HG02610 (cell line): ENCODE measurements at regions not wholly inside any gene's neighbourhood (a gene's known extent, or its start where the extent isn't known, plus 50 kb on each side); places are given as distances from the start of the nearest gene placed in this dataset.
A peak's percentile ranks its signal among the peaks of the same experiment; 100 is the strongest.
"Not testable (repeated sequence)": the region's sequence is repeated elsewhere in the genome, so short reads cannot be mapped to it uniquely, and the experiment has no call there.

ENCODE experiments used
- ATAC-seq: cut with Tn5 transposase; IDR thresholded peaks from one replicate; pipeline ENCODE4 v1.9.1; 2021; ENCODE audit warnings: mild to moderate bottlenecking, moderate library complexity; ENCODE audit not compliant: unreplicated experiment

DNA sequence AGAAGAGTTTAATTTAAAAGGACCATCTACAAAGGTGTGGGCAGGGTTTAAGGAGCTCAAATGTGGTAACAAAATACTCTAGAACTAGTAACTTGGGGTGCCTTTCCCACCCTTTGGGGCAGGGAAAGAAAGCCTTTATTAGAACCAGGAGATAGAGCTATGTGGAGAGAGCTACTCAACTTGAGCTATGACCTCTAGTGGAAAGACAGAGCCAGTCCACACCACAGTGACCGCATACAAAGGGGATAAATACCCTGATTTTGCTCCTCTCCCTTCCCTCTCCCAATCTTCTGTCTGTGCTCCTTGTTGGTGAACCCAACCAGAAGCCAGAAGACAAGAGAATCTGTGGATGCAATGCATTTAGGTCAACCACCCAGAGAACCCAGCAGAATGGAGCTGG is 54.4 kb upstream of the JAK1 start:
- ATAC-seq, result no peak

DNA sequence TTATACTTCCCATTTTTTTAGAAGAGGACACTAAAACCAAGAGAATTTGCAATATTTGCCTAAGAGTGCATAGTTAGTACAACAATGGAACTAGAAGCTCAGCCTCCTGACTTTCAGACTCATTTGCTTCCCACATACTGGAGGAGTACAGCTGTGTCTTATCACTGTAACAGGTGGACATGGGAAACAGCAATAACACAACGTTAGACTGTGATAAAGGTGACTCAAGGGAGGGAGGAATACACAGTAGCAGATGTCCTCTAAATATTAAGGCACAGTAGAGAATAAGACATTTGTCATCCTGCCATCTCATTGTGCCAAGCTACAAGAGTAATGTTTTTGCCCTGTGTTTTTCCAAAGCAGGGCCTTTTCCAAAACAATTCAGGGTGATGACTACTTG is 55.4 kb upstream of the JAK1 start:
- ATAC-seq, result no peak

DNA sequence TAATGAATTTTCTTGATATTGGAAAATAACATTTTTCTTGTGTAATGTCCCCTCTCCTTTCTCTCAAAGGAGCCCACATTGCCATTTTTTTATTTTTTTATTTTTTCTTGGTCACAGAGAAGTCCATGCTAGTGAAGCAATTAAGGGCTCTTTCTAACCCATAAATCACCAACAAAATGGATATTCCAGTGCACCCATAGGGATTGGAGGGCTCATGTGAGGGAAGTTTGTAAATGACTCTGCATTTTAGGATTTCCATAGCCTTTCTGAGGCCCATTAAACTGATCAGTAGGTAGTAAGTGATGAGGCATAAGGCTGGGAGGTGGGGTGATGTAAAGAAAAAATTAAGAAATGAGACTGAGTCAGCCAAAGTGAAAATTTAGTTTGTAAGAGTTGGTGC is 55.9 kb upstream of the JAK1 start:
- ATAC-seq, result no peak

DNA sequence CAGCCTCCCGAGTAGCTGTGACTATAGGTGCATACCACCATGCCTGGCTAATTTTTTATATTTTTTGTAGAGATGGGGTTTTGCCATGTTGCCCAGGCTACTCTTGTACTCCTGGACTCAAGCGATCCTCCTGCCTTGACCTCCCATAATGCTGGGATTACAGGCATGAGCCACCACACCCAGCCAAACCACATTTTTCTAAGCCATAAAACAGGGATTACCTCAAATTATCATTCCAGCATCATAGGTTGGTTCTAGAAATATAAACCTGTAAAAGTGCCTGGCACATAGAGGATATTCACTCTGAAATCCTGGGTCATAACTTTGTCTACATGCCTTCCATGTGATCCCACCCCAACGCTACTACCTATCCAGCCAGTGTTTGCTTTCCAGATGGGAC is 59.4 kb upstream of the JAK1 start:
- no peak for ATAC-seq

DNA sequence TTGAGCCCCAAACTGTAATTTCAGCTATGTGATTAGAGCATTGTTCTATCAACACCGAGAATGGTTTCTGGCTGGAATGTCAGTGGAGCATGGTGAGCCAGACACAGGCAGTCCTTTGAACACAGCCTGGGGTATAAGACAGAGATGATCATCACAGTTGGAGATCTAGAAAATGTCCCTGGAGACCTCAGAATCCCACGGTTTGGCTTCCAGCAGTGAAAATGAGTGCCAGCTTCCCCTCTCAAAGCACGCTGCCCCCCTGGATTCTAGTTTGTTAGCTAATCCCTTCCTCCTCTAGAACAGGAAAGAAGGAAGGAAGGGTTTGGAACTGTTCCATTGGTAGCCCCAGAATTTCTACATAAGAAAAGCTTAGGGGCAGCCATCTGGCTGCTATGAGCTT is 59.9 kb upstream of the JAK1 start:
- ATAC-seq, result no peak

DNA sequence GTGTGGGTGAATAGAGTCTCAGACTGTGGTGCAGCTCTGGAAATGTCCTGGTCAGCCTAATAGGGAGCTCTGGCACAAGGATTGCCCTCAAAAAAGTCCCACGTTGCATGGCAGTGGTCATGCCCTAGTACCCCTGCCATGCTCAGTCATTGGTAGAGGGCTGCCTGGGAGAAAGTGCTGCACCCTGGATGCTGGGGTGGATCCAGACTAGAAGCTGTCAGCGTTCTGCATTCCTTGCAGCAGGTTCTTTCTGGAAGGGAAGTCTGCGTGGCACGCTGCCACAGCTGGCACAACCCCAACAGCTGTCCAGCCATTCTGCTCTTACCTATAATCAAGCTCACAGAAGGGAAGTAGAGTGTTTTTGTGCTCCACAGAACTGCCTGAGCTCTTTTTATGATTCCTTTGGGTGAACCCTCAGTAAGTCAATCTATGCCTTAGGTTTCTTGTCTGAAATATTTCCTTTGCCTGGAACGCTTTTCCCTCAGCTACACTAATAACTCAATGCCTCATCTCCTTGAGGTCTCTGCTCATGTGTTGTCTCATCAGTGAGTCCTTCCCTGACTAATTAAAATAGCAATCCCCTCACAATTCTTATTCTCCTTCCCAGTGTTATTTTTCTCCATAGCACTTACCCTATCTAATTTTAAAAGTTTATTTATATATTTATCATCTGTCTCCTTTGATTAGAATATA is 61.5 kb upstream of the JAK1 start:
- ATAC-seq, result no peak

DNA sequence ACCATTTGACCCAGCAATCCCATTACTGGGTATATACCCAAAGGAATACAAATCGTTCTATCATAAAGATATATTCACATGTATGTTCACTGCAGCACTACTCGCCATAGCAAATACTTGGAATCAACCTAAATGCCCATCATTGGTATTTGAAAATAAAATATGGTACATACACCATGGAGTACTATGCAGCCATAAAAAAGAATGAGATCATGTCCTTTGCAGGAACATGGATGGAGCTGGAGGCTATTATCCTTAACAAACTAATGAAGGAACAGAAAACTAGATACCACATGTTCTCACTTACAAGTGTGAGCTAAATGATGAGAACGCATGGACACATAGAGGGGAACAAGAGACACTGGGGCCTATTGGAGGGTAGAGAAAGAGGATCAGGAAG is 63.1 kb upstream of the JAK1 start:
- not testable (repeated sequence) for ATAC-seq

DNA sequence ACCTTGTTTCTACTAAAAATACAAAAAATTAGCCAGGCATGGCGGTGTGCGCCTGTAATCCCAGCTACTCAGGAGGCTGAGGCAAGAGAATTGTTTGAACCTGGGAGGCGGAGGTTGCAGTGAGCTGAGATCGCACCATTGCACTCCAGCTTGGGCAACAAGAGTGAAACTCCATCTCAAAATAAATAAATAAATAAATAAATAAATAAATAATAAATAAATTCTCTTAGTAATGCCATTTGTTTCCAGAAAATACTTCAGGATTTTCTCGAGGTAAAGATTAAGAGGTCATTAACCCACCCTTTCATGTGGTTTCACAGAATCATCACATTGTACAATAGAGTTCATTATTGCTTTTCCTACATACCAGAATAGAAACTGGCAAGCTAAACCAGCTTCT is 68.5 kb upstream of the JAK1 start:
- not testable (repeated sequence) for ATAC-seq

DNA sequence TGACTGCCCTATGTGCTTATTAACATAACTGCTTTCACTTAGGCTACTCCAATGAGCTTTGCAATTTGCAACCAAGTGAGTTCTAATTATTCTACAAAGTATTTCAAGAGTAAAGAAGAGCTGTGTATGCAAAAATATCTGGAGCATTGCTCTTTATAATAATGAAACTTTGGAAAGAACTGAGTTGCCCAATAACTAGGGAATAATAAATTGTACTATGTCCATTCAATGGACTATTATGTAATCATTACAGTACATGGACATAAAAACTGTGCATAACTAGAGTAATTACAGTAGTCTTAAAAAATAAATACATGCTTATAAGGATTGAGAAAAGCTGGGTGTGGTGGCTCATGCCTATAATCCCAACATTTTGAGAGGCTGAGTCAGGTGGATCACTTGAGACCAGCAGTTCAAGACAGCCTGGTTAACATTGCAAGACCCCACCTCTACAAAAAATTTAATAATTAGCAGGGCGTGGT is 70.3 kb upstream of the JAK1 start:
- no peak for ATAC-seq

DNA sequence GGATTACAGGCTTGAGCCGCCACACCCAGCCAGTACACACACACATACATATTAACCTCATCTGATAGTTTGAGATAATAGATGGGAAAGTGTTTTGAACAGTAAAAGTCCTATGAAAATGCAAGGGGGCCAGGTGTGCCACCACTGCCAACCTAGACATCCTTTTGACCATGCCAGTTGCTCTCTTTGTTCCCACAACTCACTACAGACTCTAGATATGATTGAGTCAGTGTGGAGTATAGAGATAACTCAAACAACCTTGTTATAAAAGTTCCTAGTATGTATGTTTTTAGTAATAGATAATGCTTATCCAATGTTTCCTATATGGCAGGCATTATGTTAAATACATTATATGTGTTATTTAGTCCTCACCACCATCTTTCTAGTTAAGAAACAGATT is 72.7 kb upstream of the JAK1 start:
- no peak for ATAC-seq

DNA sequence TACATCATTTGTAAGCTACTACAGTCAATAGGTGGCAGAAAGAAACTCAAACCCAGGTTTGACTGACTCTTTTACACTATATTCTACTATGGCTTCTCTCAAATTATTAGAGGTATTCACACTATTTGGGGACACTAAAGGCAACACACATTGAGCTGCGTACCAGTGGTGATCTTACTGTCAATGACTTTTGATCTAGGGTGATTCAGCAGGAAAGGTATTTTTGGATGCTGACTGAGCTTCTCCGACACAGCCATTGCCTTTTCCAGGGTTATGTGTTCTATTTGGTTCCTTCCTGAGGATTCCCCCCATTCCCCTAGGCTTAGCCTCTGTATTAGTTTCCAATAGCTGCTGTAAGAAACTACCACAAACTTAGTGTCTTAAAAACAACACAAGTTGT is 73.2 kb upstream of the JAK1 start:
- no peak for ATAC-seq

DNA sequence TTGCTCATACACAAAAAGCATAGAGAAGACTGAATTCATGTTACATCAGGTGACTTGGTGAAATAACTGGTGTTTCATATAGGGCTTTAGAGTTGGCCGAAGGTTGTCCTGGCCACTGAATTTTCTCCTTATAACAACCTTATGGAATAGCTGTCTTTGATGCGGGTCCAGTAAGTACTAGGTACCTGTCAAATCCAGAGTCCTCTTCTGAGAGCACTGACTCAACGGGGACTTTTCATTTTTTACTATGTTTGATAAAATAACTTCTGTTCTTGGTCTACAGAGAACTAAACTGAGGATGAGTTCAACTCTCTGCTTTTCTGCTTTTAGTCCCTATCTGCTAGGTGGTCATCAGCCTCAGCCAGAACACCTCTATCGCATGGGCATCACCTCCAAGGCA is 76.1 kb upstream of the JAK1 start:
- peak; percentile 36 for ATAC-seq

DNA sequence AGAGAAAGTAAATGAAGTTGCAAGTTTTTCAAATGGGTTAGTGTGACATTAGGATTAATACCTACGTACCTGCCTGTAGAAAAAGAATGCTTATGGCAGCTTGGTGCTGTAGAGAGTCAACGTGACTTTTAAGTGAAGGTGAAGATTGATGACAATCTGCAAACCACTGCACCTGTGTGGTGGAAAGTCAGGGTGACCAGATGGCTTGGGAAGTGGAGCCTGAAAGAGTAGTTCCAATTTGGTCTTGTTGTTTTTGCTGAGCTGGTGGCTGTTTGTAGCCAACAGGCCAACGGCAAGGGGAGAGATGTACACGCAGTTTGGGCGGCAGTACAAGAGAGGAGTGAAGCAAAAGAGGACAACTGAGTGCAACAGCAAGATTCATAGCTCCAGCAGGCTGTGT is 78.1 kb upstream of the JAK1 start:
- ATAC-seq, result no peak

DNA sequence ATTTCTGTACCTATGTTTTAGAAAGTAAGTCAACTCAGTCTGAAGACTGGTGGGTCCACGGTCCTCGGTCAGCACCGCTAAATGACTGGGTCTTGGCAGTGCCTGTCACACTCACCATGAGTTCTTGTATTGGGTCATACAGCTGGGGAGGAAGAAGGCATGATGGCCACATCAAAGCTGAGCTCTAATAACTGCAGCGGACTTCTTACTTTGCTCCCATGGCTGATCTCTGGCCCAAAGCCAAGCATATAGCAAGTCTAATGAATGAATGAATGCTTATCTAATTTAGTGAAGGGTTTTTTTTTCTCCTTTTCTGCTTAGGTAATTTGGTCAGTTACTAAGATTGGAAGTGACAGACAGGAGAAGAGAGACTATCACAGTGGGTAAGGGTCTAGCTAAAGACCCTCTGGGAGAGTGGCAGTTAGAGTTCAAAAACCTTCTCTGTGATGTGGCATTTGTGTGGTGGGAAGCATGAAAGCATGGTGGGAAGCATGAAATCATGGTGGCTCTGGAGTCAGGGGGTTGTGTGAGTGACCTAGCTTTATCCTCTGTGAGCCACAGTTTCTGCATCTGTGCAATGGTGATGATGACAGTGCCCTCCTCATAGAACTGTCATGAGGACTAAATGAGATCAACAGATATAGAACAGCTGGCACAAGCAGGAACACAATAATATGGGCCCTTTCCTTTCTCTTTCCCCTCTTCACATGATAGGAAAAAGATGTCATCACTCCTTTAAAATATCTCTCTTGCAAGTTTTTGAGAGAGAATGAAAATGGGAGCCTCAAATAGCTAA is 78.9 kb upstream of the JAK1 start:
- no peak for ATAC-seq

DNA sequence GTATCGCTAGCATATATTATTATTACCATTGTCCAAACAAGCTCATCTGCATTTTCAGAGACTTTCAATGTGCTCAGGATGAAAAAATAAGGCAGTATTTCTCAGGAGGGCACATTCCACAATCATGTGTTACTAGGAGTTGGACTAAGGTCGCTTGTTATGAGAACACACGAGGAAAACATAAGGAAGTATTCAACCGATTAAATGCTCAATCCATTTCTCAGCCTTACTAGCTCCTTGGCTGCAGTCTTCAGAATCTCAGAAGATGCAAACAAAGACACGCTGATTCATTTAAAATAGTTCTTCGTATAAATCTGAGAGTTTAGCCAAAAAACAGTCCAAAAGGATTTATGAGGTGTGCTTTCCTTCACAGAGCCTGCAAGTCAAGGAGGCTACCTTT is 82.0 kb upstream of the JAK1 start:
- no peak for ATAC-seq

DNA sequence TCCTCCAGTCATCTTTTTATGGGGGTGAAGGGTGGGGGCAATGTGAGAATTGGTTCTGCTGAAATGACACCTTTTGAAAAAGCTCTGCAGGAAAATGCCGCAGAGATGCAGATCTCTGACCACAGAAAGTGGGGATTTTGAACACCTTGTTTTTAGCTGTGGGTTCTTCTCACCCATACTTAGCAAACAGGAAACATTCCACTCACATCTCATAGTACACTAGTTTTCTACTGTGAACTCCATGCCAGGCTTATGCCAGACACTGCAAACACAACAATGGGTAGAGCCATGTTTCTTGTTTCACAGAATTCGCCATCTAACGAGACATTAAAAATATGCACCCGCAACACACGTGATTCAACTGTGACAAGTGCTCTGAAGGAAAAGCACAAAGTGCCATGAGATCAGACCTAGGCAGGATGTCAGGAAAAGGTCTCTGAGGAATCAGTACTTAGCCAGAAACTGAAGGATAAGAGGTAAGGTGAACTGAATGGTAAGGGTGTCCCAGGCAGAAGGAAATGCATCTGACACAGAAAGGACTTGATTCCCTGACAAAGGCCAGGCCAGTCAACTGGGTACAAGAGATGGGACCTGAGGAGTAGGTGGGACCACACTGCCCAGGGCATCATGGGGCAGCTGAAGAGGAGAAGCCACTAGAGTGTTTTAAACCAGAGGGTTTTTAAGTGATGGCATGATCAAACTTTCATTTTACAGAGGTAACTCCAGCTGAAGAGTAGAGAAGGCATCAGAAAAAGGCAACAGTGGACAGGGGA is 83.8 kb upstream of the JAK1 start:
- no peak for ATAC-seq

DNA sequence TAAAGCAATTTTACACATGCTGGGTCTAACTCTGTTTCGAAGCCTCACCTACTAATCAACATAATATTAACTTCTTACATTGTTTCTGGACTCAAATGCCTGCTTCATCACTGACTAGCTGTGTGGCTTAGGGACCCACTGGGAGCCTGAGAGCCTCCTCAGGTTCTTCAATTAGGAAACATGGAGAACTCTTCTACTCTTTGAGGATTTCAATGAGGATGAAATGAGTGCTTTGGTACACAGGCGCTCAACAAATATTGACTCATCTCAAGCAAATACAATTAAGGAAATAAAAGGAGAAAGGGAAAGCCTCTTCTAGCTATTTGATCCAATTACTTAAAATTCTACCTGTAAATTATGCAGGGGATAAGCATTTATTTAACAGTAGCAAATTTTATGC is 84.4 kb upstream of the JAK1 start:
- no peak for ATAC-seq

DNA sequence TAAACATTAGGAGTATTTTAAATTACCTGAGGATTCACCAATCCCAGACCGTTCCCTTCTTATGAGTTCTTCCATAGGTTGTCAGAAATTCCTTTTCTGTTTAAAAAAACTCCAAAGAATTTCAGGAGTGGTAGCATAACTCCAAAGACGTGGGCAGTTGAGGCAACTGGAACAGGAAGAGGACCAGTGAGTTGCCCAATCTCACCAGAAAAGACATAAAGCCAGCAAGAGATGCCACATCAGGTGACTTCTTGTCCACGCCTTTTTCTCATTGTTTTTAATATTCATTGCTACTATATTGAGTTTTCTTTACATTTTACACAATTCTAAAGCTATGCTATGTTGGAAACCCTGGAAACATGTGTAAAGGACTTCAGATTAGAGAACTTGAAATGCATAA is 88.1 kb upstream of the JAK1 start:
- no peak for ATAC-seq

DNA sequence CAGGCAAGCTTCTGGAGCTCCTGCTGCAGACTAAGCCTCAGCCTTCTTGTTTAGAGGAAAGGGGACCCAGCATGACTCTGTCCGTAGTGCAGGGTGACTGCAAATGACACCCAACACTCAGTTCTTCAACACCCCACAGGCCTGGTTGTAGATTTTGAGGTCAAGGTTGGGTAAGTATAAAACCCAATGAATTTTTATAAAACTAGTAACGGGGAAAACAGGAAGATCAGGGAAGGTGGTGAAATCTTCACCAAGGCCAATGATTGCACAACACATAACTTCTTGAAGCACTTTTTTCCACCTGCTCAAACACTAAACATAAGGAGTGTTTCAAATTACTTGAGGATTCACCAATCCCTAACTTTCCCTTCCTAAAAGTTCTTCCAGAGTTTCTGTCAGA is 89.4 kb upstream of the JAK1 start:
- no peak for ATAC-seq

DNA sequence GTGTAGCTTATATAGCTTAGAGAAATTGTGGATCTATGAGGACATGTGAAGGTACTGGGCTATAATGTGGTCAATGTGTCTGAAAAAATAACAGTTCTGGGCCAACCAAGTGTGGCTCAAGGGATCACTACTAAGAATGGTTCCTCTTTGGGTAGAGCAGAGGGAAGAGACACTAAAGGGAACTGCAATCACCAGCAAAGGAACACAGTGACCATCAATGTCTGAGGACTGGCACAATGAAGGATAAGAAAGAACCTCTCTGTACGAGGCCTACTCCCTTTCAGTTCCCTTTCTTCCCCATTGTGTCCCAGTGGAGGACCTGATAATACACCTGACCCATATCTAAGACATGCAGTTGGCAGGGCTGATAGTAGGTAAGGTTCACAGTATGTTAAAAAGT is 89.9 kb upstream of the JAK1 start:
- ATAC-seq, result no peak

DNA sequence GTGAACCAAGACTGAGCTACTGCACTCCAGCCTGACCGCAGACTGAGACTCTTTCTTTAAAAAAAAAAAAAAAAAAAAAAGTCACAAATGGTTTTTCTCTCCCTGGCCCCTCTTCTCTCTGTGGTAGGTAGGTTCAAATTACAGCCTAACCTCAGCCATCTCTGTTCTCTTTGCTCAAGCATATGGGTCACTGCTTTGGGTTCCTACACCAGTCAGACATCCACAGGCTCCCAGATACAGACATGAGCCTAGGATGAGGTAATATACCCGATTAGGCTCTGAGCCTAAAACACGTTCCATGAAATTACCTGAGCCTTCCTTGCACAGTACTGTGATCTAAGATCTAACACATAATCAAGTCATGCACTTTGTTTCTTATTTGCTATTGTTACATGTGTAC is 90.5 kb upstream of the JAK1 start:
- ATAC-seq, result no peak
